Activated B cell treated with CpG ODN at 0.5 μM for 24 hours (primary cell): ENCODE measurements at regions not wholly inside any gene's neighbourhood (a gene's known extent, or its start where the extent isn't known, plus 50 kb on each side); places are given as distances from the start of the nearest gene placed in this dataset.

Experiments
- ATAC-seq: fragments of 200-7000 bp; cut with Tn5 transposase; one replicate; pipeline ENCODE4 v1.10.0; 2021; ENCODE audit warnings: low read depth, mild to moderate bottlenecking, moderate library complexity
- CTCF ChIA-PET: fragments of 350-600 bp; sonication (Branson Sonifier 250); formaldehyde crosslinking; loops from one replicate; lab custom pipeline; 2021; ENCODE audit warnings: antibody characterized with exemption; lab: Charles Lee
- POLR2A ChIA-PET: fragments of 350-600 bp; sonication (Branson Sonifier 250); formaldehyde crosslinking; loops from one replicate; lab custom pipeline; 2021; ENCODE audit warnings: antibody characterized with exemption; lab: Charles Lee
- DNase-seq: peaks from one replicate; pipeline ENCODE4 v3.0.0; 2022
- H3K27ac Mint-ChIP-seq: one replicate; pipeline ENCODE4 v1.8.0; 2020; ENCODE audit warnings: mixed read lengths
- H3K27me3 Mint-ChIP-seq: one replicate; pipeline ENCODE4 v1.8.0; 2021; ENCODE audit warnings: mixed read lengths
- H3K36me3 Mint-ChIP-seq: one replicate; pipeline ENCODE4 v1.8.0; 2021; ENCODE audit warnings: low read depth, mixed read lengths
- H3K4me1 Mint-ChIP-seq: one replicate; pipeline ENCODE4 v1.8.0; 2021; ENCODE audit warnings: mixed read lengths
- H3K4me3 Mint-ChIP-seq: one replicate; pipeline ENCODE4 v1.8.0; 2020; ENCODE audit warnings: mild to moderate bottlenecking, mixed read lengths
- H3K9me3 Mint-ChIP-seq: one replicate; pipeline ENCODE4 v1.8.0; 2020; ENCODE audit warnings: mixed read lengths
- intact Hi-C: fragments of 100-400 bp; cut with micrococcal nuclease; formaldehyde crosslinking; loops from one replicate; pipeline ENCODE4 v1.15.1; 2024
- TF ChIP-seq, protein P1 (sequence below): fragments of 200-600 bp; IDR thresholded peaks from one replicate; pipeline ENCODE4 v1.8.0; 2022; ENCODE audit warnings: antibody characterized with exemption, mild to moderate bottlenecking

DNA sequence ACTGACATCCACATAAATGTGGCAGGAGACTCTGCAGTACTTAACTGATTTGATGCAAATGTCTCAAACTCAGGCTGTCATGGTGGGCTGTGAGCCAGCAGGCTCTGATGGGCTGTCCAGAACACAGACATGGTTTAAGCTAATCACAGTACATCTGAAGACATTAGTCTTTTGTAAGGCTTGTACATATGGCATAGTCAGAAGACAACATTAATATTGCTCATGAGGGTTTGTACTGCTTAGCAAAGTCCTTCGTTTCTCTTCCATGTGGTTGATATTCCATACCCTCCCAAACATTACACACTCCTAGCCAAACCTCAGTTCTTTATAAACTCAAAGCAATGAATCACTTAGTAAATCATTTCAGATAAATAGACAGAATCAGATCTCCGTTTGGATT lies 330.6 kb downstream of the RND3 start:
- no peak for ATAC-seq
- POLR2A ChIA-PET = no interaction called here
- H3K4me3 Mint-ChIP-seq = no peak overlapping the region
- H3K36me3 Mint-ChIP-seq = no peaks in the 10 kb centered on the region
- CTCF ChIA-PET = no interaction called here
- intact Hi-C loops = no loop called here
- TF ChIP-seq, protein P1, sequence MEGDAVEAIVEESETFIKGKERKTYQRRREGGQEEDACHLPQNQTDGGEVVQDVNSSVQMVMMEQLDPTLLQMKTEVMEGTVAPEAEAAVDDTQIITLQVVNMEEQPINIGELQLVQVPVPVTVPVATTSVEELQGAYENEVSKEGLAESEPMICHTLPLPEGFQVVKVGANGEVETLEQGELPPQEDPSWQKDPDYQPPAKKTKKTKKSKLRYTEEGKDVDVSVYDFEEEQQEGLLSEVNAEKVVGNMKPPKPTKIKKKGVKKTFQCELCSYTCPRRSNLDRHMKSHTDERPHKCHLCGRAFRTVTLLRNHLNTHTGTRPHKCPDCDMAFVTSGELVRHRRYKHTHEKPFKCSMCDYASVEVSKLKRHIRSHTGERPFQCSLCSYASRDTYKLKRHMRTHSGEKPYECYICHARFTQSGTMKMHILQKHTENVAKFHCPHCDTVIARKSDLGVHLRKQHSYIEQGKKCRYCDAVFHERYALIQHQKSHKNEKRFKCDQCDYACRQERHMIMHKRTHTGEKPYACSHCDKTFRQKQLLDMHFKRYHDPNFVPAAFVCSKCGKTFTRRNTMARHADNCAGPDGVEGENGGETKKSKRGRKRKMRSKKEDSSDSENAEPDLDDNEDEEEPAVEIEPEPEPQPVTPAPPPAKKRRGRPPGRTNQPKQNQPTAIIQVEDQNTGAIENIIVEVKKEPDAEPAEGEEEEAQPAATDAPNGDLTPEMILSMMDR = no peak
- no peaks in the 10 kb centered on the region for H3K27me3 Mint-ChIP-seq
- no peaks in the 10 kb centered on the region for H3K4me1 Mint-ChIP-seq
- H3K9me3 Mint-ChIP-seq = no peaks in the 10 kb centered on the region
- DNase-seq = no peak
- H3K27ac Mint-ChIP-seq = no peak overlapping the region

GRCh38 chr2:150156415-150156814 lies 331.1 kb downstream of the RND3 start:
- H3K27ac Mint-ChIP-seq = no peak overlapping the region
- ChIA-PET CTCF (no interaction called here), POLR2A (no interaction called here)
- ATAC-seq = no peak
- no peaks in the 10 kb centered on the region for H3K27me3 Mint-ChIP-seq
- TF ChIP-seq, protein P1 = no peak
- no peaks in the 10 kb centered on the region for H3K4me1 Mint-ChIP-seq
- intact Hi-C loops = no loop called here
- H3K36me3 Mint-ChIP-seq = no peaks in the 10 kb centered on the region
- no peaks in the 10 kb centered on the region for H3K9me3 Mint-ChIP-seq
- no peak for DNase-seq
- H3K4me3 Mint-ChIP-seq = no peak overlapping the region

DNA sequence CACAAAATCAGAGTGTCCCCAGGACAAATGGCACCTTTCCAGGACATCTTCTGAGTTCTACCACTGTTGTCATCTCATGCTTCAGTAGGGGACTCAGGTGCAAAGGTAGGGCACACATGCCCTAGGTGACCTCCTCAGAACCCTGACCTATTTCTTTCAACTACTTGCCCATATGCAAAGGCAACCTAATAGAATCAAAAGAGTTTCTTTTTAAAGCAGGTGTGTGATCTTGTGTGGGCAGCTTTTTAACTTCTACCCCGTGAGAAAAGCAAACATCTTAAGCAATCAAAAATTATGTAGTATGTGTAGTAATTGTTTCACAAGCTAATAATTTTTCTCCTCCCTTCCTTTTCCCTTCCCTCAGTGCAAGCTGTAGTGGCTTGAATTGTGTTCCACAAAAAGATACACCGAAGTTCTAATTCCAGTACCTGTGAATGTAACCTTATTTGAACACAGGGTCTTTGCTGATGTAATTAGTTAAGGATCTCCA lies 333.1 kb downstream of the RND3 start:
- Mint-ChIP-seq H3K4me3 (no peak overlapping the region), H3K4me1 (no peaks in the 10 kb centered on the region), H3K36me3 (no peaks in the 10 kb centered on the region), H3K9me3 (no peaks in the 10 kb centered on the region), H3K27me3 (no peaks in the 10 kb centered on the region), H3K27ac (no peak overlapping the region)
- ChIA-PET POLR2A (no interaction called here), CTCF (no interaction called here)
- ATAC-seq (no peak), DNase-seq (no peak)
- TF ChIP-seq, protein P1 = no peak
- intact Hi-C loops = no loop called here

- H3K27me3 Mint-ChIP-seq = no peaks in the 10 kb centered on the region
- TF ChIP-seq, protein P1 = no peak
- intact Hi-C loops = no loop called here
- H3K4me3 Mint-ChIP-seq = no peak overlapping the region
- ChIA-PET CTCF (no interaction called here), POLR2A (no interaction called here)
- H3K27ac Mint-ChIP-seq = no peak overlapping the region
- no peak for DNase-seq
- H3K9me3 Mint-ChIP-seq = no peaks in the 10 kb centered on the region
- no peaks in the 10 kb centered on the region for H3K36me3 Mint-ChIP-seq
- no peak for ATAC-seq
- no peaks in the 10 kb centered on the region for H3K4me1 Mint-ChIP-seq
Measured at GRCh38 chr2:150153646-150154307, 333.7 kb downstream of the RND3 start.

DNA sequence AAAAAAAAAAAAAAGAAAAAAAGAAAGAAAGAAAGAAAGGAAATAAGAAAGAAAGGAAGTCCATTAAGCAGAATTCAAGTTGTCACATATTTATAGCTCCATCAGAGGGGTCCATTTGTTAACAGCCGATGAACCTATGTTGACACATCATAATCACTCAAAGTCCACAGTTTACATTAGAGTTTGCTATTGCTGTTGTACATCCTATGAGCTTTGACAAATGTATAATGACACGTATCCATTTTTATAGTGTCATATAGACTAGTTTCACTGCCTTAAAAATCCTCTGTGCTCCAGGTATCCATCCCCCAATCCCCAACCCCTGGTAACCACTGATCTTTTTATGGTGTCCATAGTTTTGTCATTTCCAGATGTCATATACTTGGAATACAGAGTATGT lies 335.2 kb downstream of the RND3 start:
- ChIA-PET POLR2A (no interaction called here), CTCF (no interaction called here)
- ATAC-seq (no peak), DNase-seq (no peak)
- Mint-ChIP-seq H3K9me3 (peaks cover 4% of the 10 kb centered on the region), H3K4me3 (no peak overlapping the region), H3K27ac (no peak overlapping the region), H3K27me3 (no peaks in the 10 kb centered on the region), H3K4me1 (no peaks in the 10 kb centered on the region), H3K36me3 (no peaks in the 10 kb centered on the region)
- intact Hi-C loops = no loop called here
- TF ChIP-seq, protein P1 = no peak
